ENCODE measurements at regions not wholly inside any gene's neighbourhood (a gene's known extent, or its start where the extent isn't known, plus 50 kb on each side); places are given as distances from the start of the nearest gene placed in this dataset.
"Not testable (repeated sequence)": the region's sequence is repeated elsewhere in the genome, so short reads cannot be mapped to it uniquely, and the experiment has no call there.

DNA sequence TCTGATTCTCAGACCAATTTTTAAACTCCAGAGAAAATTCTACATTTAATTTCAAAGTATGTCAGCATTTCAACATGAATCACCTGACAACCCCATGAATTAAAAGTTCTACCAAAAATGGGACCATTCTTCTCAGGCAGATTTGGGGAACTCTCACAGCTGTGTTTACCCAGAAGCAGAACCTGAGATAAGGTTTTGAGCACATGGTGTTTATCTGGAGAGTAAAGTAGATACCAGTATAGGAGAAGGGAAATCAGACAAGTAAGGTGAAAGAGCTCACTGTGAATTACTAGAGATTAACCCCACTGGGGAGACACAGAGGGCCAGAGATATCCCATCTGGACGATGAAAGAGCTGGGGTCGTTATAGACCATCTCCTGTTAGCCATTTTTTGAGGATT lies 729.1 kb downstream of the DNAH5 start:
- DNase-seq, result no peak

DNA sequence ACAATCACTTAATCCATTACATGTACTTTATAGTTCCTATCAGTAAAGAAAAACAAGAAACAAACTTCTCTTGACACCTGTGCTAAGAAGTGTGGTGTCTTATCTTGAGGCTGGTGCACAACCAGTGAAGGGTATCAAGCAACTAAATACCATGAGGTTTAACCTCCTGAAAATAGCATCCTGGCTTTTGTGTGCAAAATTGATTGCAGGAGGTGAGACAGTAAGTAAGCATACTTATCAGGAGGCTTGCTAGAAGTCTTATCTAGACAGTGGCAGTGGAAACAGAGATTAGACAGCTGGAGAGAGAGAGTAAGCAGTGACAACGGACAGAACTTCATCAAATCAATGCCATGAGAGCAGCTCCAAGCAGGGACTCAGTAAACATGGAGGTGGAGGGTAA lies 730.3 kb downstream of the DNAH5 start:
- DNase-seq, result no peak

DNA sequence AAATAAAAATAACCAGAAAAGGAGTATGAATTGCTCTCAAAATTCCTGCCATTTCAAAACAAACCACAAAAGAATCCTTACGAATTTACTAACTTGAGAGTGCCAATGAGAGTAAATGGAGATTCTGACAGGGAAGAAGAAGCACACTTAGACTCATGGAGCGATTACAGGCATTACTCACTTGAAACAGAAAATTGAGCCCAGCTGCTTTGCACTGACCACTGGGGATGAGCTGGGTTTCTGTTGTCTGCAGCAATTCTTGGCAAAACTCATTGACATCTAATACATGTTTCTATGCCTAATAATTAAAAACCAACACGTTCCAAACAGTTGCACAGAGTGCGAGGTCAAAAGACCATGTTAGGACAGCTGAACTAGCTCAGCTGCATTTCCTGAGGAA lies 731.6 kb downstream of the DNAH5 start:
- DNase-seq, result no peak

DNA sequence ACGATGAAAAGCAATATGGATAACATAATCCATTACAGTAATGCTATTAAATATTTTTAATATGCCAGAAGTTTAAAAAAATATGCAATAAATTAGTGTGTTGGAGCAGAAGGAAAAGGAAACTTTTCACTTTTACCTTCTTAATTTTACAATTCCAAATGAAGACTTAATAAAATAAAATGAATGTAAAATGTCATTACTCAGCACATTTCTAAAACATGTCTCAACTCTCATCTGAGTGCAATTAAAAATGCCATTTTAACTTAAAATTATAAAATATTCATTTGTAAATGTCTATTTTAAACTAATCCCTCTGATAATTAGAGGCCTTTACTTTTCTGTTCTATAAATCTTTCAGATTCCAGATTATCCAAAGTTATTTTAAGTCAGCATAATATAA lies 733.4 kb downstream of the DNAH5 start:
- DNase-seq, result no peak

DNA sequence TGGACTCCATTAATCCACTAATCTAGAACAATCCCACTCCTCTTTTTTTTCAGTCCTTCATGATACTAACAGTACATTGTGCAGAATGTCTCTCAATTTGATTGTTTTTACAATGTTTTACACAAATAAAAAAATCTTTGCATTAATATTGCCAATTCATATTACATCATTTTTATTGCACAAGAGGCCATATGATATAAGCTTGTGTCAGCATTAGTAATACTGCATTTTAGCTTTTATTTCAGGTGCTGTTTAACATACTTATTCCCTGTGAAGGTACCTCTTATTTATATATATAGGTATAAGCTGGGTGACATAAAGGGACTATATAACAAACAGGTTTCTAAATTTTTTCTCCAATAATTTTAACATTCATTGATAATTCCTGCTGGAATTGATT lies 737.4 kb downstream of the DNAH5 start:
- DNase-seq, result no peak

DNA sequence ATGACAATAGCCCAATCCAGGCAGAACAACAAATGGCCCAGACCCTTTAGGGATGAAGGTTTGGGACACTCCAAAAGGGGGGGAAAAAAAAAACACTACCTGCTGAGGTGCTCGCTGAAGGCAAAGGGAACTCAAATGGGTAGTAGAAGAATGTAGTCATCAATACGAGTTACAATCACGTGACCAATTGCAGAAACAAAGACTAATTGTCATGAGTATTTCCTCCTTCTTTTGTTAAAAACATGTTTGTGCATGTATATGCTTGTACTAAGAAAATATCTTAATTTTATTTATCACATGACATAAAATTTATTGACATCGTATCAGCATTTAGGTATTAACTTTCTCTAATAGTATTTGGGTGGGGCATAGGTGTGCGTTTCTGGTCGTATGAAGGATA lies 743.5 kb downstream of the DNAH5 start:
- DNase-seq, result no peak

DNA sequence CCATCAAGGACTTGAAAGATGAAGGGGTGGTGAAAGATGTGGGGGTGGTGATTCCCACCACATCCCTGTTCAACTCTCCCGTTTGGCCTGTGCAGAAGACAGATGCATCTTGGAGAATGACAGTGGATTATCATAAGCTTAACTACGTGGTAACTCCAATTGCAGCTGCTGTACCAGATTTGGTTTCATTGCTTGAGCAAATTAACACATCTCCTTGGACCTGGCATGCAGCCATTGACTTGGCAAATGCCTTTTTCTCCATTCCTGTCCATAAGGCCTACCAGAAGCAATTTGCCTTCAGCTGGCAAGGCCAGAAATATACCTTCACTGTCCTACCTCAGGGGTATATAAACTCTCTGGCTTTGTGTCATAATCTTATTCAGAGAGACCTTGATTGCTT lies 746.3 kb downstream of the DNAH5 start:
- DNase-seq, result not testable (repeated sequence)

DNA sequence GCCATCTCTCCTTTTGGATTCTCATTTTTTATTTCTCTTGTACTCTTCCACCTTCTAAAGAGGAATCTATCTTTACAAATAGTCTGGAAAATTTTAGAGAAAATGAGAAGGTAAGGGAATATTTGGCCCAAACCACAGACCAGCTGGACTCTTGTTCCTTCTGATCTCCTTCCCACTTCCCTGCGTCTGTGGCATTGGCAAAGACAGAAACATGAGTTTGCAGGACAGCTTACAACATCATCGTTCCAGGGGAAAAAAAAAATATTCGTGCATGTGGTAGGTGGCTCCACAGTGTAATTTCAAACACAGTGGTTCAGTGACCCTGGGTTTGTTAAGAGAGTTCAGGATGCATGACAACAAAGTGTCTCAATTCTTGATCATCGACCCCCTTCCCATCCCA lies 755.0 kb downstream of the DNAH5 start:
- no peak for DNase-seq

DNA sequence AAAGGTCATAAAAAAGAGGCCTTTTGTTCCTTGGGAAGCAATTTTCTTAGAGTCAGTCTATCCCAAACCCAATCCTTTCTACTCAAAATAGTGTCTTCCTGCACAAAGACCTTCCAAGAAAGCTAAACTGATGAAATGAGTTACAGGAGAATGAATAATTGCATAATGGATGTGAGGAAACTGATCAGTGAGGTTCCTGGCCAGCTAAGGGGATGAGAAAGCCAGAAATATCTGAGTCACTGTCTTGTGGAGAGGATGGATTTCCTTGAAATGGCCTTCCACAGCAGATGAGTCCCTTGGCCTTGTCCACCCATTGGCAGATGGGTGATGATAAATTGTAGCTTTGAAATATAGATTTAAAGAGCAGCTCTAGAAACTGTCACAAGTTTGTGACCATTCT lies 756.1 kb downstream of the DNAH5 start:
- DNase-seq, result no peak

DNA sequence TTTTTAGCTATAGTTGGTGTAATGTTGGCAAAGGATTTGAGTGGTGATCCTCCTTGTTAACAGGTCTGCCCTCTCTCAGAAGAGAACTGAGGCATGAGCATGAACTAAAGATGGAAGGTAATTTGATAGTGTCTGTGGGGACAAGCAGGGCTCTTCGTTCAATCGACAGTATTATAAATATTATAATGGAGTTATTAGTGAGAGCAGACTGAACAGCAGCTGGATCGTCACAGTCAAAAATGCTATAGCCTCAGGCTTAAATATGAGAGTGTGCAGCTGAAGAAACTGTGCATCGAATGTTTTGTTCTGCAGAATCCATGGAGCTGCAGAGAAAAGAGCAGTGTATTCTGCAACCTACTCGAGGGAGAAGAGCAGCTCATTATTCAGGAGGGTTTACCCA lies 757.3 kb downstream of the DNAH5 start:
- DNase-seq, result no peak

DNA sequence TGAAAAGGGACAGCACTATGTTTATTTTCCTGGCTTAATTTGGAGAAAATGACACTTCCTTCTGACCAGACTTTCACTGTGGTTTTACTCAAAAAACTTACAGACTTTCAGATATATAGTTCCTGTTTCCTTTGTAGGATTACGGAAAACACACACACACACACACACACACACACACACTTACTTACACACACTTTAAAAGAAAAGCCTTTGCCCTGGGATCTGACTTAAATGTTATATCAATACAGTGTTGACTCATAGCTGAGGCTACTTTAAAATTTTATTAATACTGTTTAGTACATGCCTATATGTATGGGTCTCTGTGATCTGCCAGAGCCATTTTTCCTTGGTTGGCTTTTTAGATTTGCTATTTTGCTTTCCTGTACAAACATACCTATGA lies 758.3 kb downstream of the DNAH5 start:
- DNase-seq, result no peak

DNA sequence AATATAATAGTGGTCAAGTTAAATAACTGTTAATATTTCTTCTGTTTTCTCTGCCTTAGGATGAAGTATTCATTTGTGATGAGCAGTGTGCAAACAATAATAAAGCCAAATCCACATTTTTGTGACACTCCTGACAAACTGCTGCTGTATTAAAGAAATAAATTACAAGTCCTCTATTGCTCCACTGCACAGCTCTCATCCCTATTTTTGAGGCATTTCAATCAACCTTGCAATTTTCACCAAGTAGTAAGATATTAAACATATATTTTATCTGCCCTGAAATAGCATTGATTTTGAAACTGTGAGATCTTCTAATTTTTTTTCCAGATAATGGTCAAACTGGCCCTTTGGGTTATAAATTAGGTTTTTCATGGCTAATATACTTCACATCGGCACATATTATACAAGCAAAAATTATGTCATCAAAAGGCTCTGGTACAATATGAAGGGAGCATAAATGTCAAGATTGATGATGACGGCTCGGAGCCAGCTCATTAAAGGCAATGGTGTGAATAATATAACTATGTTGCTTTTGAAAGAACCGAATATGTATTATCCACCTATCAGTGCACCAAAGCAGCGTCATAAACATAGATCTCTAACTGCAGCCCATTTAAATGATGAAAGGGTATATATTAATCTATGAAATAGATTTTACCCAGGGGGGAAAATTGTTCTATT lies 764.9 kb downstream of the DNAH5 start:
- DNase-seq, result no peak

DNA sequence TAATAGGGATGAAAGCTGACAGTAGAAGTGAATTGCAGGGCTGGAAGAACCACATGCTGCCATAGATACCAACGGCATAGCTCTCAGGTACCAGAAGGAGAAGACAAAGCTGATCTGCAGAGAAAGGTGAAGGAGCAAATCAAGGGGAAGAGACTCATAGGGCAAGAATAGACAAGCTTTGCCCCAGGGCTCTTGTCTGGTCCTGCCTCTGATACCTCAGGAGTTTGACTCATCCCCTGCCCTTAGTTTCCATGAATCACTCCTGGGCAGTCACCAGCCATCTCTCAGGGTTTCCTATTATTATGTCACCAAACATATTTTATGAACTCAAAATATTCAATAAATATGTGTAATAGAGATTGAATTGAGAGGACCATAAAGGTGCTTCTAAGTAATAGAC lies 800.9 kb downstream of the DNAH5 start:
- DNase-seq, result no peak

DNA sequence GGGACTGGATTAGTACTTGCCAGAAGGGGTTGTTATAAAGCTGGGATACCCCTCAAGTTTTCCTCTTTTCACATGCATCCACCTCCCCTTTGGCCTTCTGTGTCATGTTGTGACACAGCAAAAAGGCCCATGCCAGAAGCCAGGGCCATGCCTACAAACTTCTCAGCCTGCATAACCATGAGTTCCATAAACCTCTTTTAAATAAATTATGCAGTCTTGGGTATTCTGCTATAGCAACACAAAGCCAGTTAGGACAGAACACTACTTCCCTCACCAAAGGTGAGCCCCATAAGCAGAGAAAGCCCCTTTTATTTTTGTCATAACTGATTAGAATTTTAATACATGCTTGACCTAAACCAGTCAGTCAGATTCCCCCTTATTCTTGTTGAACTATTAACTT lies 801.3 kb downstream of the DNAH5 start:
- no peak for DNase-seq

DNA sequence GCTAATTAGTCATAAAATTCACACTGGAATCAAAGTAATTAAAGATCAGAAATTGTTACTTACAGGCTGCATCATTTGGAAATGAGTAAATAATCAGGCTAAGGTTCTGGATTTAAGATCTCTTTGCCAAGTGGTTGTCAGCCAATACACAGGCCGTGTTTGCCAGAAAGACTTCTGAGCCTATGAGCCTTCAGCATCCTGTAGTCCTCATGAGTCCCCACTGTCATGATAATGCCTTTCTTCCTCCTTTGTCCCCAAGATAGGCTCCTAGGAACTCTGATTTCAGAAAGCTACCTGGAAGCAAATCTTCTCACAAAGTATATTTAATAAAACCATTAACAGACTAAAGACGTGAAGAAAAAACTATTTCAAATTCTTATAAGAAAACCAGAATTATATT lies 810.5 kb downstream of the DNAH5 start:
- DNase-seq, result no peak

DNA sequence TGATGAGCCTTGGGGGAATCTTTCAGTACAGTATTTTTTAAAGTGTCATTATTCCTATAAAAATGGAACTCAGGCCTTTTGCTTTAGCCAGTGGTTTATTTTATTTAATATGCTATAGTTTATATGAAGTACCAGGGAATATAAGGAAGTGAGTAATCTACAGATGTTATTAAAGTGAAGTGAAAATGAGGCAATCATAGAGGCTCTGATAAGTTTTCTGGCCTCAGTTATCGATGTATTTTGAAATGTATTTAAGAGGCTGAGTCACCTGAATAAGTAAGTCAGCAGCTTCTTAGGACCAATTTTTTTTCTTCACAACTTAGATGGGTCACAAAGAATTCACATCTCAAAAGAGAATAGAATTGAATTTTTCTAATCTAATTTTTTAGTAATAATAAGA lies 829.0 kb downstream of the DNAH5 start:
- DNase-seq, result no peak

DNA sequence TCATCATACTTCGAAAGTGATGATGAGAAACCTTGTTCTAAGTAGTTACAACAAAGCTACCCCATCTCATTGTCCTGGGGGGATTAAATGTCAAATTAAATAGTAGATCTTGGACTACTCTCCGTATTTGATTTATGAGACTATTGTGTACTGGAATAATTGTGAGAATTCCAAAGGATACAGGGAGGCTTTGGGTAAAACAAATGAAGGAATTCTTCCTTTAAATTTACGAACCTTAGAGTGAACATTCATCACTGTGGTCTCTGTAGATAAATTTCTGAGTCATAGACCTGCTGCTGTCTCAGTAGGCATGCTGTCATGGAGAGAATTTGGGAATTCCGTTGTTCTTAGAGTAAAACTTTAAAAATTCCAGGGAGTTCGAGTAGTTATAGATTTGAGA lies 836.2 kb downstream of the DNAH5 start:
- DNase-seq, result no peak

DNA sequence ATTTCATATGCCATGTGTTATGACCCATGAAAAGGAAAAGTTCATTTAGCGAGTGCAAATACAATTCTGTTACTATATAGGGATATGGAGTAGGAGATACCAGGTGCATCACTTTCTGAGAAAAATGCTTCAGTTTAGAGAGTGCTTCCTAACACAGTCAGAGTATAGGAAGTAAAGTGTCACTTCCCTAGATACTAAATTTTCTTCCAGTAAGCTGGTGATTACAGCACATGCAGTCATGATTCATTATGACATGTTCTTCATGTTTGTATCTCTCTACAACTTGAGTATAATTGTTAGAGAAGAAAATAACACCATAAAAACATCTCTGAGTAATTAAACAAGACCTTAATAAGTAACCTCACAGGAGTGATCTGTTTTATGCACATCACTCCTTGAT lies 837.0 kb downstream of the DNAH5 start:
- no peak for DNase-seq

DNA sequence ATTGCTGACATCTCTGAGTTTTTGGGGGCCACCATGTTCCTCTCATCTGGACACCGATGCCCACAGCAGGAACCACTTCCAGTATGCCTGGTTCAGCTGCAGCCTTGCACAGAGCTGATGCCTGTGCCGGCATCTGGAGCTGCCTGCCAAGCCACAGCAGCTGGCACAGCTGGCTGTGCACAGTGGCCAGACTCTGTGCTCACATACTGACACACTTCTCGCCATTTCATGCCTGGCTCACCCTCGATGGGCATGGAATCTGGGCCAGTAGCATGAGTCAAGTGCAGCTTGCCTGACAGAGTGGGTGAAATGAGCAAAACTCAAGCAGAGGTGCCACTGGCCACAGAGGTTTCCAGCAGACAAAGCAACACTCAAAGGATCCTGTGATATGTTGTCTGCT lies 863.4 kb downstream of the DNAH5 start:
- DNase-seq, result no peak

DNA sequence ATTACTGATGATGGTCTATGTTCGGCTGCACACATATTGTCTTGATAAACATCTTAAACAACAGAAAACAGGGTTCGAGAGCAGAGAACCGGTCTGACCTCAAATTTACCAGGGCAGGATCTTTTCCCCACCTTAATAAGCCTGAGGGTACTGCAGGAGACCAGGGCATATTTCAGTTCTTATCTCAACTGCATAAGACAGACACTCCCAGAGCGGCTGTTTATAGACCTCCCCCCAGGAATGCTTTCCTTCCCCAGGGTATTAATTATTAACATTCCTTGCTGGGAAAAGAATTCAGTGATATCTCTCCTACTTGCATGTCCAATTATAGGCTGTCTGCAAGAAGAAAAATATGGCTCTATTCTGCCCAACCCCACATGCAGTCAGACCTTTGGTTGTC lies 871.6 kb downstream of the DNAH5 start:
- not testable (repeated sequence) for DNase-seq

DNA sequence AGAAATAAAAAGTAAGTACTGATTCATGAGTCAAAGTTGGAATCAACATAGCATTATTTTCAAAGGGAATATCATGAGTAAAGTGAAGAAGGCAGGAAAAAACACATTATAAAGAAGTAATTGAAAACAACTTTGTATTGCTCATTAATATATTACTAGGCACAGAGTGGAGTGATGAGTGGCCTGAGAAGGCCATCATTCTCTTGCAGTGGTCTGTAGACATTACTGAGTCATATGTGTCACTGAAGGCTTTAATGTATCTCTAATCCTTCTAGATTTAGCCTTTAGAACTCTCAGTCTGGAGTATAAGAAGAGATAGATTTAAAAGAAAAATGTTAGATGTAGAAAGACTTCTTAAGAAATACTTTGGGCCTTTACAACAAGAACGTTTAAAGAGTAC lies 881.4 kb downstream of the DNAH5 start:
- DNase-seq, result no peak

DNA sequence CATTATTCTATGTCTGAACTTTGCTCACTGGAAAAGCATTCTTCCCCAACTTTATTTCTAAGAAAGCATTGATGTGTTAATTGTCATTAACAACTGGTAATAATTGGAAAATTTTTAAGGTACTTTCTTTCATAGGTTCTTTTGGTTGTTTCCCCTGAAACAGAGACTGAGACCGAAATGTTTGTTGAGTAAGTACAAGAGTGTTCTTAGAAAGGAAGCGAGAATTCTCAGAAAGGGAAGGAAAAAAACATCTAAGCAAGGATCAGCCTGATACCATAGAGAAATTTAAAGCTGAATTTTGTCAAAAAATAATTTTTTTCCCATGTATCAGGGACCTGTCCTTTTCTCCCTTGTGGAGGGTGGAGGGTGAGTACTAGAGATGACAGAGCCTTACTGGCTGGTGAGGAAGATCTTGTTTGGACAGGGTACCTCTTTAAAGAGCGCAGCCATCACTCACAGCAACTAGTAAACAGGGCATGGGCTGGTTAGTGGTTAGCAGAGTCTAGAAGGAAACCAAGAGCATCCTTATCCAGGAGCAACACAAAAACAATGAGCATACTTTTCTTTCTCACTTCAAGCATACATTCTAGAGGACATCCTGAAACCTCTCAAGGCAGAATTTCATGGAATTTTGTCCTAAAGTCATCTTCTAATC lies 898.5 kb downstream of the DNAH5 start:
- no peak for DNase-seq

DNA sequence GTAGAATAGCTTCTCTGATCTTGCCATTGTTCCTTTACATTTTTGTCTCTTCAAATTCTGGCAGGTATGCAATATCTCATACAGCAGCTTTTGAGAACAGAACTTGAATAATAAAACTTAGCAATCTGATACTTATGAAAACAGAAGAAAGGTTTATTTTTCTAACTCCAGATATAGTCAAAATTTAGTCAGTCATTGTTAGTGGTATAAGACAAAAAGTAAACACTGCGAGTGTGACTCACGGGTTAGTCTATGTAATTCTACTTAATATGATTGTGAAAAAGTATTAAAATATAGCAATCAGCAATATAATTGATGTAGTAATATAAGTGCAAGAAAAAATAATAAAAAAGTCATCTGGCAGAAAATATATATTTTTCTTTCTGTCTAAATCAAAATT lies 910.4 kb downstream of the DNAH5 start:
- DNase-seq, result no peak

DNA sequence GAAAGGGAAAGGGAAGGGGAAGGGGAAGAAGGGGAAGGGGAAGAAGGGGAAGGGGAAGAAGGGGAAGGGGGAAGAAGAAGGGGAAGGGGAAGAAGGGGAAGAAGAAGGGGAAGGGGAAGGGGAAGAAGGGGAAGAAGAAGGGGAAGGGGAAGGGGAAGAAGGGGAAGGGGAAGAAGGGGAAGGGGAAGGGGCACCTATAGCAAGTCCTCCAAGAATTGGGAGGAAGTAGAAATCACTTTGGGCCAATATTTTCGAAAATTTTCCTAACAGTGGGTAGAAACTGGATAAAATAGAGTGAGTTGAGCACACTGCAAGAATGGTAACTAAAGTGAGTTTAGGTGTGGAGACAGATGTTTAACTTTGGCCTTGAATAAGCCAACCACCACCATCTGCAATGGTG lies 915.3 kb downstream of the DNAH5 start:
- DNase-seq, result no peak

DNA sequence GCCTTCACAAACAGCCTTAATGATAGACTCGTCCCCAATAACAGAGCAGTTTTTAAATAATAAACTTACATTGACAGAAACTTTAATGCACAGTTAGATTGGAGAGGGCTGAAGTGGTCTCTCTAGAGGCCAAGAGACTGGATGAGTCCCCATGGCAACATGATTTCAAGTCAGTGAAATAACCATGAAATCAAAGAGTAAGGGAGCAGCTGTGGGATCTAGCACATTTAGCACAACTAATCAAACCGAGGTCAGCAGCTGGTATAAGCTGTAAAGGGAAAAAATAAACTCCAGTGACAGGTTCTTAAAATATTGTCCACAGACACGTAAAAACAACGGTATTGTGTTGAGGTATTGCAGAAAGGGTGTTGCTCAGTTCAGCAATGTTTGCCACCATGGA lies 916.6 kb downstream of the DNAH5 start:
- DNase-seq, result no peak

All from fibroblast of skin of scalp (primary cell).